ENCODE measurements at regions not wholly inside any gene's neighbourhood (a gene's known extent, or its start where the extent isn't known, plus 50 kb on each side); places are given as distances from the start of the nearest gene placed in this dataset.

DNA sequence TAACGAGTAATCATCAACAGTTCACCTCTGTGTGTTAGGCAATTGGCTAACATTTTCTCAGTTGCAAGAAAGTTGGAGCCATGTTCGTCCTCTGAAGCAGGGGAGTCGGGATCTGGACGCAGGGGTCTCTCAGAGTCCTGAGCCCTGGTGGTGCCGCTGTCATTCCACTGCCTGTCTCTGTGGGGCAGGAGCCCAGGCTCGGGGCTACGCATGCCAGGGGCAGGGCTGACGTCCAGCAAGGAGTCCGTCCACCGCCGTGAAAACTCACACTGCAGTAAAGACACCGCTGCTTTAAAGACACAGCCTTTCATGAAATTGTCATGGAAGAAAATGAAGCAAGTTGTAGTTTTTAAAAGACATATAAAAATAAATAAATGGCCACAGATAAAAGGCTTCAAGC lies 571.1 kb upstream of the SOX11 start:
- no peaks in the 10 kb centered on the region for H3K36me3 ChIP-seq (ENCODE audit: control insufficient read depth, insufficient read depth, low read length)
- no peaks in the 10 kb centered on the region for H3K4me1 ChIP-seq (ENCODE audit: control insufficient read depth, insufficient read depth, low read length)
- H3K4me3 ChIP-seq (ENCODE audit: low read length): no peak overlapping the region
- H3K9ac ChIP-seq (ENCODE audit: low read length): no peak overlapping the region
- H3K9me3 ChIP-seq (ENCODE audit: control insufficient read depth, low read length): no peaks in the 10 kb centered on the region
- H3K27me3 ChIP-seq (ENCODE audit: control insufficient read depth, insufficient read depth, low read length): no peaks in the 10 kb centered on the region

DNA sequence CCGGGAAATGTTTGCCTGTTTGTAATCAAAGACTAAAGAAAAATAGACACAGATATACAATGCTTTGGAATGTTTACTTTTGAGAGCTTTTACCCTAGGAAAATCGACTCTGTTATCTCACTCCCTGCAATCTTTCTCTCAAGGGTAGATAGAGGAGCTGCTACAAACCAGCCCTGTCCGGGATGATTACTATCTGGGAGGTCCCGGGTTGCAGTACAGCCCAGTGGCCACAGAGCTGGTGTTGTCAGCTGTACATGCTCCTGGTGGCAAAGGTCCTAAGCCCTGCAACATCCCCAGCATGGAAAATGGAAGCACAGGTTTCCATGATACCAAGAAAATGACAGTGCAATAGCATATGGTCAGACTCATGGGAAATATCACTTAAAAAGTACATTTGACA lies 570.5 kb upstream of the SOX11 start:
- H3K4me3 ChIP-seq (ENCODE audit: low read length): no peak overlapping the region

DNA sequence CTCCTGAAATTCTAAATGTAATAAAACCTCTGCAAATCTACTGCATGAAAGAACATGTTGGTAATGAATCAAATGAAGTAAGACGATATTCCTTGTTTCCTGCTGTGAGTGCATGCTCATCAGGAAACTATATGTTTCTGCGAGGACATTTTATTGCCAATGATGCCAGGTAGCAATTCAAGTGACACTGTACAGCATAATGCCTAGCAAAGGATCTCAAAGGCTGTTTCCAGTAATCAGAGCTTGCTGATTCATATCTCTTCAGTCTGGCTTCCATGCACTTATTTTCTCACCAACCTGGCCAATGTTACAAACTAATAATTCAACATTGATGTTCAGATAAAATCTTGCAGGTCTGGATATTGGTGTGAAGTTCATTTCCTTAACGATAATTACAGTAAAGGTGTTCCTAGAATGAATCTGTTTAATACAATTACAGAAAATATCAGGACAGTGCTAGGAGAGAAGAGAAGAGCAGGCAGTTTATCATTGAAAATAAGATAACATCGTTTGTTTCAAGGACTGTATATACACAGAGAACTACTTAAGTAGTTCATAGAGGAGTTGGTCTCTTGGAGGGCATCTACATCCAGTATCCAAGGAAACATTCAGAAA lies 568.5 kb upstream of the SOX11 start:
- Histone ChIP-seq H3K9me3 (ENCODE audit: control insufficient read depth, low read length) (no peaks in the 10 kb centered on the region), H3K36me3 (ENCODE audit: control insufficient read depth, insufficient read depth, low read length) (no peaks in the 10 kb centered on the region), H3K4me1 (ENCODE audit: control insufficient read depth, insufficient read depth, low read length) (no peaks in the 10 kb centered on the region), H3K4me3 (ENCODE audit: low read length) (no peak overlapping the region), H3K27me3 (ENCODE audit: control insufficient read depth, insufficient read depth, low read length) (no peaks in the 10 kb centered on the region), H3K9ac (ENCODE audit: low read length) (no peak overlapping the region)

More for the DNA sequence above, 570.5 kb upstream of the SOX11 start:
- H3K27me3 ChIP-seq (ENCODE audit: control insufficient read depth, insufficient read depth, low read length): no peaks in the 10 kb centered on the region
- H3K9ac ChIP-seq (ENCODE audit: low read length): no peak overlapping the region
- no peaks in the 10 kb centered on the region for H3K36me3 ChIP-seq (ENCODE audit: control insufficient read depth, insufficient read depth, low read length)
- no peaks in the 10 kb centered on the region for H3K4me1 ChIP-seq (ENCODE audit: control insufficient read depth, insufficient read depth, low read length)
- no peaks in the 10 kb centered on the region for H3K9me3 ChIP-seq (ENCODE audit: control insufficient read depth, low read length)

DNA sequence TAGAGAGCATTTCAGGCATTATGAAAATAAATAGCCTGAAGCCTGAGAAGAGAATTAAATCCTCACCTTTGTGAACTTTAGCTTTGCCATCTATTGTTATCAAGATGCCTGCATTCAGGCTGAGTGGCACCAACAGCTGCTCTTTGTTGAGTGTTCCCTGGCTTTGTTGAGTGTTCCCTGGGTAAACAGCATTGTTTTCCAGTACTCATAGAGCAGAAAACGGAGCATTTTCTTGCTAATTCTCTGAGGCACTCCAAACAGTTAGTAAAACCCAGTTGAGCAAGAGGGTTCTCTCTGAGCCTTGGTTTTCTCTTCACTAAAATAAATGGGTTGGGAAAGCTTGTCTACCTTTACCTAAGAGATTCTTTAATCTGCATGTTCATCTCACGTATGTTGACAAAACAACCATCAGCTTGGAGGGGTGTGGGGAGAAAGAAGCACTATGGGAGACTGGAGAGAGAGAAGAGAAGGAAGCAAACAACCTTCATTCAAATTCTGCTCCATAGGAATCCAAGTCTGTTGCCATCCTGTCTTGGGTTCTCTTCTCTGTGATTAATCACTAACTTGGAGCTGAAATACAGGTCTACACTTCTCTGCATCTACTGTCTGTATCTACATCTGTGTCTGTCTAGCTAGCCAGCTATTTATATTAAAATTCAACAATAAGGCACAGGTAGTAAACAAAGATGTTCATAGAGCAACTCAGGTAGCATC lies 567.0 kb upstream of the SOX11 start:
- Histone ChIP-seq H3K36me3 (ENCODE audit: control insufficient read depth, insufficient read depth, low read length) (no peaks in the 10 kb centered on the region), H3K4me3 (ENCODE audit: low read length) (no peak overlapping the region)

DNA sequence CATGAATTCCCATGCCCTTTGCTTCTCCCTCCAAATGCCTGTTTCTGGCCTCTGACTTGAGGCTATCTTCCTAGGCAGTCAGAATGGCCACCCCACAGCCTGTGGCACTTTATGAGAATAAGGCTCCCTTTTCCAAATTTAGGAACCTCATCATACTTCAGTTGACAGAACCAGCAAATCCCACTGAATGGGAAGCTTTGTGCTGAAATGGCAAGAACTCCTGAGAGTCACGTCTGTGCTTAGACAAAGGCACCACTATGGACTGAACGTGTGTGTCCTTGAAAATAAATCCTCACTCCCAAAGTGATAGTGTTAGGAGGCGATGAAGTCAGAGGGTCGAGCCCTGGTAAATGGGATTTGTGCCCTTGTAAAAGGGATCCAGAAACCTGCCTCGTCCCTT lies 559.9 kb upstream of the SOX11 start:
- Histone ChIP-seq H3K36me3 (ENCODE audit: control insufficient read depth, insufficient read depth, low read length) (no peaks in the 10 kb centered on the region), H3K9me3 (ENCODE audit: control insufficient read depth, low read length) (no peaks in the 10 kb centered on the region), H3K4me3 (ENCODE audit: low read length) (no peak overlapping the region), H3K9ac (ENCODE audit: low read length) (no peak overlapping the region), H3K27me3 (ENCODE audit: control insufficient read depth, insufficient read depth, low read length) (no peaks in the 10 kb centered on the region), H3K4me1 (ENCODE audit: control insufficient read depth, insufficient read depth, low read length) (no peaks in the 10 kb centered on the region)

More for the DNA sequence above, 567.0 kb upstream of the SOX11 start:
- no peaks in the 10 kb centered on the region for H3K9me3 ChIP-seq (ENCODE audit: control insufficient read depth, low read length)
- no peak overlapping the region for H3K9ac ChIP-seq (ENCODE audit: low read length)
- H3K4me1 ChIP-seq (ENCODE audit: control insufficient read depth, insufficient read depth, low read length): no peaks in the 10 kb centered on the region
- H3K27me3 ChIP-seq (ENCODE audit: control insufficient read depth, insufficient read depth, low read length): no peaks in the 10 kb centered on the region

DNA sequence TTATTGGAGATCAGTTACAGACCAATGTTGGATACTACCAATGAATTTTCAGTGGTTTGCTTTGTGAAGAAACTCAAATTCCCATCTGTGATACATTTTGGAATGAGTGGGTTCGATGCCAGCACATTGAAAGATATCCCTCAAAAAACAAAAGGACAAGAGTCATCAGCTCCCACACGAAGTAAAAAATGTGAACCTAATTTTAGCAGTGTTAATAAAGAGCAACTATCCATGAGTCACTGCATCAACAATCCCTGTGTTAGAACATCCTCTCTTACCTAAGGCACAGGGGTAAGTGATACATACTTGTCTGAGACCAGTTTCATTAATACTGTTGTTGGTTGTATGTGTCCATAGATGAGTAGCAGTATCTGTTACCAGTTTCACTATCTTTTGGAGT lies 551.8 kb upstream of the SOX11 start:
- H3K9ac ChIP-seq (ENCODE audit: low read length): no peak overlapping the region

DNA sequence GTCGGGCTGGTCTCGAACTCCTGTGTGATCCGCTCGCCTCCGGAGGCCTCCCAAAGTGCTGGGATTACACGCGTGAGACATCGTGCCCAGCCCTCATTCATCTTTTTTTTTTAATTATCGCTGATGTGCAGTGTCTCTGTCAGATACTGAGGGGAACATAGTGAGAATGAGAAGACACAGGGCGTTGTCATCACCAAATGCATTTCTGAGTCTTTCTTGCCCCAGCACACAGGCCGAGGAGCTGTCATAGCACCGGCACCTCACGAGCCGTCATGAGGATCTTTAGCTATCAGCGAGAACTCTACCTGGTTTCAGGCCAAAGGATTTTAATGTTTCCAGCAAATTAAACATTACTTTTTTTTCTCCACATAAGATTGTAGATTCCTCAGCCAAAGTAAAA lies 548.0 kb upstream of the SOX11 start:
- Histone ChIP-seq H3K4me1 (ENCODE audit: control insufficient read depth, insufficient read depth, low read length) (no peaks in the 10 kb centered on the region), H3K4me3 (ENCODE audit: low read length) (no peak overlapping the region), H3K9me3 (ENCODE audit: control insufficient read depth, low read length) (no peaks in the 10 kb centered on the region), H3K27me3 (ENCODE audit: control insufficient read depth, insufficient read depth, low read length) (no peaks in the 10 kb centered on the region), H3K36me3 (ENCODE audit: control insufficient read depth, insufficient read depth, low read length) (no peaks in the 10 kb centered on the region), H3K9ac (ENCODE audit: low read length) (no peak overlapping the region)

More for the DNA sequence above, 551.8 kb upstream of the SOX11 start:
- H3K4me1 ChIP-seq (ENCODE audit: control insufficient read depth, insufficient read depth, low read length): no peaks in the 10 kb centered on the region
- no peak overlapping the region for H3K4me3 ChIP-seq (ENCODE audit: low read length)
- H3K36me3 ChIP-seq (ENCODE audit: control insufficient read depth, insufficient read depth, low read length): no peaks in the 10 kb centered on the region
- no peaks in the 10 kb centered on the region for H3K9me3 ChIP-seq (ENCODE audit: control insufficient read depth, low read length)
- H3K27me3 ChIP-seq (ENCODE audit: control insufficient read depth, insufficient read depth, low read length): no peaks in the 10 kb centered on the region

DNA sequence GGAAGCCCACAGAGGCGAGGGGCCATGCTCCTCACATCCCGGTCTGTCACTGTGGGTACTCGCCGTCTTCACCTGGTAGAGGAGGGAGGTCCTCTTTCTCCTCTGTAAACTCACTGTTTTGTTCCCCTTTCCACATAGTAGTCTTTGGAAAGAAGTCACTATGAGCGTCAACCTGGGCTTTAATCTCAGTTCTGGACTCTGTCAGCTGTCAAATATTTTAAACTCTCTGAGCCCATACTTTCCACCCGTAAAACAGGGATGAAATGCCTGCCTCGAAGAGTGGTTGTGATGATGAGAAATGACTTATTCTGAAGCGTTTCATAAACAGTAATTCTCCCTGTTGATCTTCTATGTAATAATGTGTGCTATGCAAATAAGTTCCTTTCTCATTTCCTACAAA lies 547.1 kb upstream of the SOX11 start:
- H3K27me3 ChIP-seq (ENCODE audit: control insufficient read depth, insufficient read depth, low read length): no peaks in the 10 kb centered on the region
- no peaks in the 10 kb centered on the region for H3K4me1 ChIP-seq (ENCODE audit: control insufficient read depth, insufficient read depth, low read length)
- no peaks in the 10 kb centered on the region for H3K9me3 ChIP-seq (ENCODE audit: control insufficient read depth, low read length)
- no peak overlapping the region for H3K4me3 ChIP-seq (ENCODE audit: low read length)
- H3K36me3 ChIP-seq (ENCODE audit: control insufficient read depth, insufficient read depth, low read length): no peaks in the 10 kb centered on the region
- no peak overlapping the region for H3K9ac ChIP-seq (ENCODE audit: low read length)

DNA sequence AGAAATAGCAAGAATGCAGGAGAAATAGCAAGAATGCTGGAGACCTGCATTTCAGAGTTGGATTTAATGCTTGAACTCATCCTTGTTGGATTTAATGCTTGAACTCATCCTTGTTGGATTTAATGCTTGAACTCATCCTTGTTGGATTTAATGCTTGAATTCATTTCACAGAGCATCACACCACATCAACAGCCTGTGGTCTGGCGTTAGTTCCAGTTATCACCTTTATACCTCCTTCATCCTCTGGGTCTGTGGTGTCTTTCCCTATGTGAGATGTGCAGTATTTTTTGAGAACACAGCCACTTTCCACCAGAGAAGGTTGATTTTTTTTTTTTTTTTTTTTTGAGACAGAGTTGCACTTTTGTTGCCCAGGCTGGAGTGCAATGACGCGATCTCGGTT lies 546.4 kb upstream of the SOX11 start:
- Histone ChIP-seq H3K36me3 (ENCODE audit: control insufficient read depth, insufficient read depth, low read length) (no peaks in the 10 kb centered on the region), H3K4me1 (ENCODE audit: control insufficient read depth, insufficient read depth, low read length) (no peaks in the 10 kb centered on the region)

DNA sequence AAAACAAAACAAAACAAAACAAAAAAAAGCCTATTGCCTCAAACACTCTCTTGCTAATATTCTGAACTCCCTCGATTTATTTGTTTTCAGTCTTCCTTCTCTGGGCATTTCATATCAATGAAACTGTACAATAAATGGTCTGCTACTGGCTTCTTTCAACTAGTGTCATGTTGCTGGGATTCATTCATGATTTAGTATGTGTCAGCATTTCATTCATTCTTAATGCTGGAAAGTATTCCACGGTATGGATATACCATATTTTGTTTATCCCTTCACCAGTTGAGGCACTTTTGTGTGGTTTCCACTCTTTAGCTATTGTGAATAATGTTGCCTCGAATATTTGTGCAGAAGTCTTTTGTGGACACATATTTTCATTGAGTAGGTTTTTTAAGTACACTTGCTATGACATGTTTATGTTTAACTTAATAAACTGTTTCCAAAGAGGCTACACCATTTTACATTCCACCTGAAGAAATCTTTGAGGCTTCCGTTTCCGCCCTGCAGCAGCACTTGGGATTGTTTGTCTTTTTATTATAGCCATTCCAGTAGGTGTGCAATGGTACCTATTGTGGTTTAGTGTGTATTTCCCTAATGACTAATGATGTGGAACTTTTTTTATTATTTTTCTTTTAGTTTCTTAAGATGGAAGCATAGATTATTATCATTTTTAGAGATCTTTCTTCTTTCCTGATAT lies 543.6 kb upstream of the SOX11 start:
- Histone ChIP-seq H3K9me3 (ENCODE audit: control insufficient read depth, low read length) (no peaks in the 10 kb centered on the region), H3K4me3 (ENCODE audit: low read length) (no peak overlapping the region), H3K4me1 (ENCODE audit: control insufficient read depth, insufficient read depth, low read length) (no peaks in the 10 kb centered on the region), H3K27me3 (ENCODE audit: control insufficient read depth, insufficient read depth, low read length) (no peaks in the 10 kb centered on the region), H3K36me3 (ENCODE audit: control insufficient read depth, insufficient read depth, low read length) (no peaks in the 10 kb centered on the region), H3K9ac (ENCODE audit: low read length) (no peak overlapping the region)

More for the DNA sequence above, 546.4 kb upstream of the SOX11 start:
- H3K9ac ChIP-seq (ENCODE audit: low read length): no peak overlapping the region
- H3K27me3 ChIP-seq (ENCODE audit: control insufficient read depth, insufficient read depth, low read length): no peaks in the 10 kb centered on the region
- no peak overlapping the region for H3K4me3 ChIP-seq (ENCODE audit: low read length)
- no peaks in the 10 kb centered on the region for H3K9me3 ChIP-seq (ENCODE audit: control insufficient read depth, low read length)

DNA sequence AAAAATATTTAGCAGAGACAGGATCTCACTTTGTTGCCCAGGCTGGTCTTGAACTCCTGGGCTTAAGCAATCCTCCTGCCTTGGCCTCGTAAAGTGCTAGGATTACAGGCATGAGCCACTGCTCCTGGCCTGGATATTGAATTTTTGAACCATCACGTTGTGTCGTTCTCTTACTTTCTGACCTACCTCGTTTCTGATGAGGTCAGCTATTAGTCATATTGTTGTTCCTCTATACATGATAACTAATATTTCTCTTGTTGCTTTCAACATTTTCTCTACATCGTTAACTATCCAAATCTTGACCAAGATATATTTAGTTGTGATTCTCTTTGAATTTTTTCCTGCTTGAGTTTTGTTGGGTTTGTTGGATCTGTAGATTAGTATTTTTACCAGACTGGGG lies 541.3 kb upstream of the SOX11 start:
- no peaks in the 10 kb centered on the region for H3K36me3 ChIP-seq (ENCODE audit: control insufficient read depth, insufficient read depth, low read length)
- H3K4me3 ChIP-seq (ENCODE audit: low read length): no peak overlapping the region
- H3K9me3 ChIP-seq (ENCODE audit: control insufficient read depth, low read length): no peaks in the 10 kb centered on the region
- H3K4me1 ChIP-seq (ENCODE audit: control insufficient read depth, insufficient read depth, low read length): no peaks in the 10 kb centered on the region
- H3K27me3 ChIP-seq (ENCODE audit: control insufficient read depth, insufficient read depth, low read length): no peaks in the 10 kb centered on the region
- H3K9ac ChIP-seq (ENCODE audit: low read length): no peak overlapping the region

DNA sequence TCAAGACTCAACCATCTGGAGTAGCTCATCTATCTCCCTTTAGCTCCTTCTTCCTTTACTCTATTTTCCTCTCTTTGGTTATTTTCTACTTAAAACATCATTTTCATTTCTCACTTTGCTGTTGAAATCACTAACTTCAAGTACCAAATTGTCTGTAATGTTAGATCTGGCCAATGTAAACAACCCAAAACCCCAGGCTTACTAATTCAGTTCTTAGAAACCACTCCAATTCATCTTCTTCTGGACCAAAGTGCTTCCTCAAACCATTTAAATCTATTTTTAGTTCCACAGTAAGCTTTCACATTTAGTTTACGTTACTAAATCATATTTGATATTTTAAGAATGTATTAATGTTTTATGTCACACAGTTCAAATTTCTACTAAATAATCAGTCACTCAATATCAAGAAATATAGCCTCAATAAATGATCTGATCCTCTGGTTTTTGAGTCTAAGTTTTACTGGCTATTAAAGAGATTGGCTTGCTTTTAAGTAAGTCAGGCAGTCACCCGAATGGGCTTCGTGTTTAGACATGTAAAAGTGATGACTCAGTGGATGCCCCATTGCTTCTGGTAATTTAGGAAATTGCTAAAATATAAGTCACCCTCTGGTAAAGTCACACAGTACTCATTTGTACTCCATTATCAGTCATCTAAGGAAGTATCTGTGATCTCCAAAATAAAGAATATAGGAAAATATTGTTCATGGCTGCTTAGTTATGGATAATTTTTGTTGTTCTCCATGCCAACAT lies 527.2 kb upstream of the SOX11 start:
- Histone ChIP-seq H3K9me3 (ENCODE audit: control insufficient read depth, low read length) (no peaks in the 10 kb centered on the region), H3K9ac (ENCODE audit: low read length) (no peak overlapping the region), H3K4me1 (ENCODE audit: control insufficient read depth, insufficient read depth, low read length) (no peaks in the 10 kb centered on the region), H3K4me3 (ENCODE audit: low read length) (no peak overlapping the region), H3K27me3 (ENCODE audit: control insufficient read depth, insufficient read depth, low read length) (no peaks in the 10 kb centered on the region), H3K36me3 (ENCODE audit: control insufficient read depth, insufficient read depth, low read length) (no peaks in the 10 kb centered on the region)

All from mucosa of stomach (tissue), 1 donor.